HL-60 (cell line): ENCODE measurements at regions not wholly inside any gene's neighbourhood (a gene's known extent, or its start where the extent isn't known, plus 50 kb on each side); places are given as distances from the start of the nearest gene placed in this dataset.

Experiments used
- DNase-seq, 2 experiments: peaks; one replicate each; pipeline ENCODE4 v3.0.0-alpha.2; 2010 to 2020; ENCODE audit warnings: low read depth in 1 of 2, low spot score in 1 of 2
- H3K27ac ChIP-seq: fragments of 250-450 bp; sonication (Bioruptor Pico); replicated peaks from 2 replicates; pipeline ENCODE4 v1.5.1; 2020; ENCODE audit warnings: mild to moderate bottlenecking, moderate library complexity
- H3K27me3 ChIP-seq: fragments of 250-450 bp; sonication (Bioruptor Pico); 2 replicates; pipeline ENCODE4 v1.5.1; 2021; ENCODE audit warnings: mild to moderate bottlenecking, moderate library complexity; ENCODE audit not compliant: insufficient read depth, poor library complexity, severe bottlenecking
- H3K4me3 ChIP-seq: replicated peaks from 2 replicates; pipeline ENCODE4 v1.5.1; 2011; ENCODE audit warnings: mild to moderate bottlenecking, control low read depth, low read length; ENCODE audit not compliant: insufficient read depth
- GABPA ChIP-seq: IDR thresholded peaks from 2 replicates; pipeline ENCODE4 v1.6.1; 2012; ENCODE audit warnings: low read depth
- POLR2AphosphoS5 ChIP-seq: IDR thresholded peaks from 2 replicates; pipeline ENCODE4 v1.6.1; 2012; ENCODE audit warnings: low read depth
- SPI1 ChIP-seq: IDR thresholded peaks from 2 replicates; pipeline ENCODE4 v1.6.1; 2012; ENCODE audit warnings: low read depth, mild to moderate bottlenecking, borderline replicate concordance
- TF ChIP-seq, protein P1 (sequence below): IDR thresholded peaks from one replicate; pipeline ENCODE4 v1.5.1; 2011; ENCODE audit warnings: low read length, control low read depth, inconsistent platforms; ENCODE audit not compliant: insufficient read depth
- TF ChIP-seq, protein P2 (sequence below): IDR thresholded peaks from 2 replicates; pipeline ENCODE4 v1.6.1; 2012; ENCODE audit warnings: low read depth; ENCODE audit not compliant: insufficient replicate concordance

DNA sequence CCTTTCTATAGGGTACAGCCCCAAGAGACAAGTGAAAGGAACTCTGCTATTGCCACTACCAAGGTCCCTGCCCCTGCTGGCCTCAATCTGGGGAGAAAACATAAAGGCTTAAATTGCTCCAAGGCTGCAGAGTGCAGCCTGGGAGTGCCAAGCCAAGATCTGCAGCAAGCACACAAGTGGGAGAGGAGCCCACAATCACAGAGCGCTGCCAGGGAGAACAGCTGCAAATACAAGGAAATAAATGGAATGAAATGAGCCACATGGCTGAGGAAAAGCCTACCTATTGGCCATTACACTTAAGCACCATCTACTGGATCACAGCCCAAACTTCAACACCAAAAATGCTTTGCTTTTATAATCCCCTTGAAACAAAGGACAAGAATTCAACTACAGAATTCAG is 582.4 kb downstream of the FAM133A start:
- no peak overlapping the region for H3K27ac ChIP-seq
- no peak overlapping the region for H3K4me3 ChIP-seq
- no peak for DNase-seq
- H3K27me3 ChIP-seq, result no peaks in the 10 kb centered on the region
- no peak for TF ChIP-seq POLR2AphosphoS5
- TF ChIP-seq GABPA, result no peak
- no peak for TF ChIP-seq SPI1
- TF ChIP-seq, protein P1, sequence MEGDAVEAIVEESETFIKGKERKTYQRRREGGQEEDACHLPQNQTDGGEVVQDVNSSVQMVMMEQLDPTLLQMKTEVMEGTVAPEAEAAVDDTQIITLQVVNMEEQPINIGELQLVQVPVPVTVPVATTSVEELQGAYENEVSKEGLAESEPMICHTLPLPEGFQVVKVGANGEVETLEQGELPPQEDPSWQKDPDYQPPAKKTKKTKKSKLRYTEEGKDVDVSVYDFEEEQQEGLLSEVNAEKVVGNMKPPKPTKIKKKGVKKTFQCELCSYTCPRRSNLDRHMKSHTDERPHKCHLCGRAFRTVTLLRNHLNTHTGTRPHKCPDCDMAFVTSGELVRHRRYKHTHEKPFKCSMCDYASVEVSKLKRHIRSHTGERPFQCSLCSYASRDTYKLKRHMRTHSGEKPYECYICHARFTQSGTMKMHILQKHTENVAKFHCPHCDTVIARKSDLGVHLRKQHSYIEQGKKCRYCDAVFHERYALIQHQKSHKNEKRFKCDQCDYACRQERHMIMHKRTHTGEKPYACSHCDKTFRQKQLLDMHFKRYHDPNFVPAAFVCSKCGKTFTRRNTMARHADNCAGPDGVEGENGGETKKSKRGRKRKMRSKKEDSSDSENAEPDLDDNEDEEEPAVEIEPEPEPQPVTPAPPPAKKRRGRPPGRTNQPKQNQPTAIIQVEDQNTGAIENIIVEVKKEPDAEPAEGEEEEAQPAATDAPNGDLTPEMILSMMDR, result no peak
- TF ChIP-seq, protein P2, sequence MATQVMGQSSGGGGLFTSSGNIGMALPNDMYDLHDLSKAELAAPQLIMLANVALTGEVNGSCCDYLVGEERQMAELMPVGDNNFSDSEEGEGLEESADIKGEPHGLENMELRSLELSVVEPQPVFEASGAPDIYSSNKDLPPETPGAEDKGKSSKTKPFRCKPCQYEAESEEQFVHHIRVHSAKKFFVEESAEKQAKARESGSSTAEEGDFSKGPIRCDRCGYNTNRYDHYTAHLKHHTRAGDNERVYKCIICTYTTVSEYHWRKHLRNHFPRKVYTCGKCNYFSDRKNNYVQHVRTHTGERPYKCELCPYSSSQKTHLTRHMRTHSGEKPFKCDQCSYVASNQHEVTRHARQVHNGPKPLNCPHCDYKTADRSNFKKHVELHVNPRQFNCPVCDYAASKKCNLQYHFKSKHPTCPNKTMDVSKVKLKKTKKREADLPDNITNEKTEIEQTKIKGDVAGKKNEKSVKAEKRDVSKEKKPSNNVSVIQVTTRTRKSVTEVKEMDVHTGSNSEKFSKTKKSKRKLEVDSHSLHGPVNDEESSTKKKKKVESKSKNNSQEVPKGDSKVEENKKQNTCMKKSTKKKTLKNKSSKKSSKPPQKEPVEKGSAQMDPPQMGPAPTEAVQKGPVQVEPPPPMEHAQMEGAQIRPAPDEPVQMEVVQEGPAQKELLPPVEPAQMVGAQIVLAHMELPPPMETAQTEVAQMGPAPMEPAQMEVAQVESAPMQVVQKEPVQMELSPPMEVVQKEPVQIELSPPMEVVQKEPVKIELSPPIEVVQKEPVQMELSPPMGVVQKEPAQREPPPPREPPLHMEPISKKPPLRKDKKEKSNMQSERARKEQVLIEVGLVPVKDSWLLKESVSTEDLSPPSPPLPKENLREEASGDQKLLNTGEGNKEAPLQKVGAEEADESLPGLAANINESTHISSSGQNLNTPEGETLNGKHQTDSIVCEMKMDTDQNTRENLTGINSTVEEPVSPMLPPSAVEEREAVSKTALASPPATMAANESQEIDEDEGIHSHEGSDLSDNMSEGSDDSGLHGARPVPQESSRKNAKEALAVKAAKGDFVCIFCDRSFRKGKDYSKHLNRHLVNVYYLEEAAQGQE, result no peak

DNA sequence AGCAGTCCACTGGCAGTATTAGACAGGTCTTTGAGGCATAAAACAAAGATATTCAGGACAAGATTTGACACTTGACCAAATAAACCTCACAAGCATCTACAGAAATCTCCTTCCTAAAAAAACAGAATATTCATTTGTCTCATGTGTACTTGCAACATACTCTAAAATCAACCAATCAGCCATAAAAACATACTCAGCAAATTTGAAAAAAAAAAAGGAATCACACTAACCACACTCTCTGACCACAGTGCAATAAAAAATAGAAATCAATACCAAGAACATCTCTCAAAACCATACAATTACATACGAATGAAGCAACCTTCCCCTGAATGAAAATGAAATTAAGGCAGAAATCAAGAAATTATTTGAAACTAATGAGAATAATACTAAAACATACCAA is 591.3 kb downstream of the FAM133A start:
- H3K4me3 ChIP-seq, result no peak overlapping the region
- H3K27me3 ChIP-seq, result no peaks in the 10 kb centered on the region
- no peak for DNase-seq
- TF ChIP-seq GABPA (no peak), SPI1 (no peak)
- TF ChIP-seq, protein P1, result no peak
- H3K27ac ChIP-seq, result no peak overlapping the region

DNA sequence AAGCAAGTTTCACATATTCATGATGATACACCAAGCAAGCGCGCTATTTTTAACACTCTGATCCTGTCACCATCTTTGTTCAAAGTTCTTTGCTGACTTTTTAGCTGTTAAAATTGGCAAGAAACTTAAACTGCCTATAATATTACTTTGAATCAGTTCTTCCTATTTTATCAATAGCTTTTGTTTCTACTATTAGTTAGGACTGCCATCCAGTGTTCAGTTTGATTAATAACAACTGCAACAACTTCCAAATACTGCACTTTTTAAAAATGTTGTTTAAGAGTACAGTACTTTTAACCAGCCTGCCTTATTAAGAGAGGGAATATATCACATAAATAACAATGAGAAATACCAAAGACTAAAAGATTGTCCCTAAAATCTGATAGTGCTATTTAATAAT is 614.3 kb downstream of the FAM133A start:
- Histone ChIP-seq H3K27me3 (no peaks in the 10 kb centered on the region), H3K27ac (no peak overlapping the region), H3K4me3 (no peak overlapping the region)
- no peak for DNase-seq
- TF ChIP-seq GABPA (no peak), POLR2AphosphoS5 (no peak), SPI1 (no peak)
- TF ChIP-seq, protein P2, result no peak
- TF ChIP-seq, protein P1, result no peak

DNA sequence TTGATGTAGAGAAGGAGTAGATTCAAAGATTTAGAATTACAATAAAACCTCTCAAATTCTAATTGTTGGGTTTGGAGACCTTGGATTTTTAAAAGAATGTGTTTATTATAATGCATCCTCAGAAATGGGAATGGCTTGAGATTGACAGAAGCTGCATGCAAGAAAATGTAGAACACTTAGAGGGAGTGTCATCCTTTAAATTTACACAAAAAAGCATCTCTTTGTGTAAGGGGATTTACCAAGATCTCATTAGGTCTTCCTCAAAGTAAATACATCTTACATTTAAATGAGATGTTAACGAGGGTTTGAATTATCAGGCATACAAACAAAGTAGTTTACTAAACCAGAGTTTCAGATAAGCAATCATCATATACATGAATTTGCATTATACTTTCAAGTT is 615.0 kb downstream of the FAM133A start:
- no peaks in the 10 kb centered on the region for H3K27me3 ChIP-seq
- H3K4me3 ChIP-seq, result no peak overlapping the region
- H3K27ac ChIP-seq, result no peak overlapping the region
- TF ChIP-seq, protein P2, result no peak
- TF ChIP-seq, protein P1, result no peak
- TF ChIP-seq GABPA, result no peak
- no peak for DNase-seq
